Thoracic aorta (tissue), 2 donors: ENCODE measurements at regions not wholly inside any gene's neighbourhood (a gene's known extent, or its start where the extent isn't known, plus 50 kb on each side); places are given as distances from the start of the nearest gene placed in this dataset.

Source experiments
- ATAC-seq: fragments of 150-250 bp; one replicate; pipeline ENCODE4 v1.8.0; 2017; ENCODE audit warnings: low read depth; ENCODE audit not compliant: insufficient number of reproducible peaks, low FRiP score
- DNase-seq: peaks from one replicate; pipeline ENCODE4 v3.0.0-alpha.2; 2020; ENCODE audit warnings: low spot score
- H3K27ac ChIP-seq, 2 donors: fragments of 200-600 bp; sonication (generic); 1 replicate in 1 of 2; 2 replicates in 1 of 2; pipeline ENCODE4 v1.5.1; 2016; ENCODE audit warnings: mild to moderate bottlenecking in 2 of 2, moderate library complexity in 2 of 2
- H3K27me3 ChIP-seq: fragments of 200-600 bp; sonication (generic); replicated peaks from 2 replicates; pipeline ENCODE4 v1.6.0; 2016; ENCODE audit warnings: mild to moderate bottlenecking; ENCODE audit not compliant: insufficient read depth
- H3K36me3 ChIP-seq: fragments of 200-600 bp; sonication (generic); one replicate; pipeline ENCODE4 v1.5.1; 2016
- H3K4me1 ChIP-seq, 2 donors: fragments of 200-600 bp; sonication (generic); 1 replicate in 1 of 2; 2 replicates in 1 of 2; pipeline versions ENCODE4 v1.5.1 to v1.6.0; 2016; ENCODE audit warnings: low read depth in 2 of 2, mild to moderate bottlenecking in 1 of 2; ENCODE audit not compliant: control insufficient read depth in 1 of 2
- H3K4me3 ChIP-seq: fragments of 200-600 bp; sonication (generic); 2 replicates; pipeline ENCODE4 v1.5.1; 2016; ENCODE audit warnings: mild to moderate bottlenecking
- H3K9me3 ChIP-seq: fragments of 200-600 bp; sonication (generic); 2 replicates; pipeline ENCODE4 v1.5.1; 2016
- TF ChIP-seq, protein P1 (sequence below): fragments of 200-600 bp; sonication (generic); IDR thresholded peaks from one replicate; pipeline ENCODE4 v1.5.1; 2019; ENCODE audit warnings: antibody characterized with exemption

DNA sequence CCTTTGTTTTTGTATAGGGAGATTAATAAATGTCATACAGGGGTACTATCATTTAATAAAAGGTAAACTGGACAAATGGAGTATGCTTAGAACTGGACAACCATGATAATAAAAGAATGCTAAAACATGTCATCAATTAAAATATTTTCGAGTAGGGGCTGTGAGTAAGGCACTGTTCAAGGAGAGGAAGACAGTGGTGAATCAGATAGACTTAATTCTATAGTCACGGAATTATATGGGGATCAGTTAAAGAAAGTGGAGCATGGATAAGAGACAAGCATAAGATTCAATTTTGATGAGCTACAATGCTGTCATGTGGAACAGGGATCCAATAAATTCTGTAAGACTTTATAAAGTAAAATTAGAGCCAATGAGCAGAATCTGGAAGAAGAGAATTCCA, 104.5 kb downstream of the HMHB1 start:
- Histone ChIP-seq H3K4me3 (no peak overlapping the region), H3K27me3 (no peaks in the 10 kb centered on the region), H3K27ac (no peak overlapping the region), H3K9me3 (no peaks in the 10 kb centered on the region), H3K4me1 (no peaks in the 10 kb centered on the region), H3K36me3 (no peaks in the 10 kb centered on the region)
- DNase-seq: no peak
- TF ChIP-seq, protein P1, sequence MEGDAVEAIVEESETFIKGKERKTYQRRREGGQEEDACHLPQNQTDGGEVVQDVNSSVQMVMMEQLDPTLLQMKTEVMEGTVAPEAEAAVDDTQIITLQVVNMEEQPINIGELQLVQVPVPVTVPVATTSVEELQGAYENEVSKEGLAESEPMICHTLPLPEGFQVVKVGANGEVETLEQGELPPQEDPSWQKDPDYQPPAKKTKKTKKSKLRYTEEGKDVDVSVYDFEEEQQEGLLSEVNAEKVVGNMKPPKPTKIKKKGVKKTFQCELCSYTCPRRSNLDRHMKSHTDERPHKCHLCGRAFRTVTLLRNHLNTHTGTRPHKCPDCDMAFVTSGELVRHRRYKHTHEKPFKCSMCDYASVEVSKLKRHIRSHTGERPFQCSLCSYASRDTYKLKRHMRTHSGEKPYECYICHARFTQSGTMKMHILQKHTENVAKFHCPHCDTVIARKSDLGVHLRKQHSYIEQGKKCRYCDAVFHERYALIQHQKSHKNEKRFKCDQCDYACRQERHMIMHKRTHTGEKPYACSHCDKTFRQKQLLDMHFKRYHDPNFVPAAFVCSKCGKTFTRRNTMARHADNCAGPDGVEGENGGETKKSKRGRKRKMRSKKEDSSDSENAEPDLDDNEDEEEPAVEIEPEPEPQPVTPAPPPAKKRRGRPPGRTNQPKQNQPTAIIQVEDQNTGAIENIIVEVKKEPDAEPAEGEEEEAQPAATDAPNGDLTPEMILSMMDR: no peak
- ATAC-seq: no peak

- no peak for ATAC-seq
- H3K36me3 ChIP-seq: no peaks in the 10 kb centered on the region
- H3K4me1 ChIP-seq: peaks cover 0 to 3% of the 10 kb centered on the region in 2 donors
- H3K4me3 ChIP-seq: no peak overlapping the region
- TF ChIP-seq, protein P1: no peak
- DNase-seq: no peak
- no peaks in the 10 kb centered on the region for H3K27me3 ChIP-seq
- H3K9me3 ChIP-seq: no peaks in the 10 kb centered on the region
- H3K27ac ChIP-seq: no peak overlapping the region
These were observed 107.0 kb downstream of the HMHB1 start for GRCh38 chr5:143918961-143919360.

GRCh38 chr5:143920772-143921171, 108.8 kb downstream of the HMHB1 start:
- Histone ChIP-seq H3K4me1 (peaks cover 0 to 3% of the 10 kb centered on the region in 2 donors), H3K9me3 (no peaks in the 10 kb centered on the region), H3K4me3 (no peak overlapping the region), H3K27ac (no peak overlapping the region), H3K36me3 (no peaks in the 10 kb centered on the region), H3K27me3 (no peaks in the 10 kb centered on the region)
- TF ChIP-seq, protein P1: no peak
- ATAC-seq: no peak
- no peak for DNase-seq

DNA sequence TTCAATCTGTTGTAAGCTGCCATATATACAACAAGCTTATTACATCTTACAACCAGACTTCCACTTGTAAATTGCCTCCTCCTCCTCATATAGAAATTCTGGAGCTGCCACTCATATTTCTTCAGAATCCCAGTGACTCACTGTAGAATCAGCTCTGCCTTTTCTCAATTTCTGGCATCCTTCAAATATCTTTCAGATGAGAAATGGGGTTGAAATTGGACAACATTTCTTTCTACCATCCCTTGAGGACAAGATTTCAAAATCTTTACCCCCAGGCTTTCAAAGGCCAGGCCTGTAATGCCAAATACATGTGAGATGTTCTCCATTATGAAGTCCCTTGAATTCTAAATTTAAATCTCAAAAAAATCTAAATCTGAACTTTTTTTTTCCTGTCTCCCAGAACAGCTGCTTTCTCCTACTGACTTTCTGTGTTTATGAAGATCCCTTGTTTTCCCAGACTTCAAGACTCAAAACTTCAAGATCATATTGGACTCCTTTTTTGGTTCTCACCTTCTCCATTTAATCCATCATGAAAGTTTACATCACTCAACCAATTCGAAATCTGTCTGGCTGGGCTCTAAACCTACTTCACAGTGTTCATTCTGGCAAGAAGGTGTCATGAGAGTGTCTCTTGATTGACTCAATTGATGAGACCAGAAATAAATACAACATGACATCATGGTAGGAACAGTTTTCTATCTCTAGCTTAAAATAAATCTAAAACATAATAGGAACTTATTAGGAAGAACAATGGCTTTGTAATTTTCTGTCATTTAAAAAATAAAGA, 109.8 kb downstream of the HMHB1 start:
- H3K4me1 ChIP-seq: peaks cover 0 to 3% of the 10 kb centered on the region in 2 donors
- no peaks in the 10 kb centered on the region for H3K27me3 ChIP-seq
- no peaks in the 10 kb centered on the region for H3K36me3 ChIP-seq
- H3K4me3 ChIP-seq: no peak overlapping the region
- H3K9me3 ChIP-seq: no peaks in the 10 kb centered on the region
- DNase-seq (no peak), ATAC-seq (no peak)
- TF ChIP-seq, protein P1: no peak
- H3K27ac ChIP-seq: no peak overlapping the region

DNA sequence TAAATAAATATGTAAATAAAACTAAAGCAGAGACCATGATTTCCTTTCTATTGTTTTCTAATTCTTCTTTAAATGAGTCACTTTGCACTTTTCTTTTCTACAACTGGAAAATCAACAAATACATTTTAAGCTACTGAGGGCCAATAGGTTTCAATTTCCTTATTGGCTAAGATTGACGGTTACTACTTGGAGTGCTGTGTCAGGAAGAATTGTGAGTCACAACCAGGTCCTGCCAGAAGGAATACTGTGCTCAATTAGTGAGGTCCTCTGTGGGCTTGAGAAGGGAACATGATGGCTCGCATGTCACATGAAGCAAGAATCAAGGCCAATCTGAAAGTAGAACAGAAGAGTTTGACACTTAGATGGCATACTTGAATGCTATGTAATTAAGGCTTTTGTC, 110.8 kb downstream of the HMHB1 start:
- no peak overlapping the region for H3K27ac ChIP-seq
- no peak for DNase-seq
- H3K9me3 ChIP-seq: no peaks in the 10 kb centered on the region
- no peak for ATAC-seq
- H3K27me3 ChIP-seq: no peaks in the 10 kb centered on the region
- H3K4me1 ChIP-seq: peaks cover 0 to 3% of the 10 kb centered on the region in 2 donors
- H3K36me3 ChIP-seq: no peaks in the 10 kb centered on the region
- TF ChIP-seq, protein P1: no peak
- no peak overlapping the region for H3K4me3 ChIP-seq
